Neural cell (in vitro differentiated cells): ENCODE measurements at regions not wholly inside any gene's neighbourhood (a gene's known extent, or its start where the extent isn't known, plus 50 kb on each side); places are given as distances from the start of the nearest gene placed in this dataset.

Source experiments
- H2AFZ ChIP-seq: fragments of 200-600, 300-800 bp; sonication (generic), shearing (Covaris generic); 2 replicates; pipeline ENCODE4 v1.6.0; 2014; ENCODE audit warnings: low read depth, mild to moderate bottlenecking, antibody characterized with exemption, low read length, moderate library complexity
- H3F3A ChIP-seq: fragments of 200-600 bp; shearing (Covaris generic); 2 replicates; pipeline ENCODE4 v1.6.1; 2016; ENCODE audit warnings: mild to moderate bottlenecking, moderate library complexity, mixed read lengths, antibody characterized with exemption, low read length; ENCODE audit not compliant: insufficient read depth, poor library complexity, severe bottlenecking
- H3K27ac ChIP-seq: fragments of 200-600, 300-800 bp; sonication (generic), shearing (Covaris generic); 2 replicates; pipeline ENCODE4 v1.5.1; 2014; ENCODE audit warnings: mild to moderate bottlenecking, low read length, moderate library complexity
- H3K27me3 ChIP-seq: fragments of 300-800, 200-600 bp; sonication (generic), shearing (Covaris generic); 2 replicates; pipeline ENCODE4 v1.6.0; 2014; ENCODE audit warnings: mild to moderate bottlenecking, low read depth, low read length, moderate library complexity; ENCODE audit not compliant: insufficient read depth
- H3K36me3 ChIP-seq: fragments of 300-800, 200-600 bp; sonication (generic), shearing (Covaris generic); 2 replicates; pipeline ENCODE4 v1.5.1; 2014; ENCODE audit warnings: mild to moderate bottlenecking, antibody characterized with exemption, low read length, moderate library complexity; ENCODE audit not compliant: insufficient read depth
- H3K4me2 ChIP-seq: fragments of 300-800, 200-600 bp; sonication (generic), shearing (Covaris generic); 2 replicates; pipeline ENCODE4 v1.6.0; 2014; ENCODE audit warnings: mild to moderate bottlenecking, low read length
- H3K4me3 ChIP-seq: fragments of 300-800, 200-600 bp; sonication (generic), shearing (Covaris generic); 2 replicates; pipeline ENCODE4 v1.5.1; 2014; ENCODE audit warnings: mild to moderate bottlenecking, low read length, moderate library complexity
- H3K79me2 ChIP-seq: fragments of 200-600 bp; shearing (Covaris generic); replicated peaks from 2 replicates; pipeline ENCODE4 v1.6.0; 2014; ENCODE audit warnings: mild to moderate bottlenecking, low read length, moderate library complexity; ENCODE audit not compliant: insufficient read depth
- H3K9ac ChIP-seq: fragments of 300-800, 200-600 bp; sonication (generic), shearing (Covaris generic); 2 replicates; pipeline ENCODE4 v1.6.1; 2016; ENCODE audit warnings: mild to moderate bottlenecking, low read length, mixed read lengths
- H3K9me2 ChIP-seq: fragments of 200-600 bp; shearing (Covaris generic); 2 replicates; pipeline ENCODE4 v1.6.1; 2016; ENCODE audit warnings: mild to moderate bottlenecking, low read length, mixed read lengths; ENCODE audit not compliant: insufficient read depth
- H3K9me3 ChIP-seq: fragments of 200-600, 300-800 bp; sonication (generic), shearing (Covaris generic); 2 replicates; pipeline ENCODE4 v1.6.1; 2016; ENCODE audit warnings: mild to moderate bottlenecking, mixed run types, low read length, moderate library complexity, mixed read lengths
- H4K20me1 ChIP-seq: fragments of 200-600 bp; shearing (Covaris generic); 2 replicates; pipeline ENCODE4 v1.6.1; 2016; ENCODE audit warnings: mild to moderate bottlenecking, mixed run types; ENCODE audit not compliant: insufficient read depth
- CTCF ChIP-seq: fragments of 450-650 bp; IDR thresholded peaks from 2 replicates; pipeline ENCODE4 v1.5.1; 2014; ENCODE audit warnings: antibody characterized with exemption, mild to moderate bottlenecking, moderate library complexity; ENCODE audit not compliant: poor library complexity, severe bottlenecking
- EP300 ChIP-seq: fragments of 450-650 bp; conservative IDR thresholded peaks from 2 replicates; pipeline ENCODE4 v1.6.1; 2014; ENCODE audit warnings: antibody characterized with exemption, mild to moderate bottlenecking, moderate library complexity; ENCODE audit not compliant: poor library complexity, severe bottlenecking
- EZH2 ChIP-seq: fragments of 200-600, 300-800 bp; shearing (Covaris generic), sonication (generic); IDR thresholded peaks from 2 replicates; pipeline ENCODE4 v1.6.1; 2014; ENCODE audit warnings: antibody characterized with exemption, low read length, borderline replicate concordance, mild to moderate bottlenecking; ENCODE audit not compliant: insufficient read depth, poor library complexity, severe bottlenecking
- MXI1 ChIP-seq: fragments of 450-650 bp; conservative IDR thresholded peaks from 2 replicates; pipeline ENCODE4 v1.6.1; 2014; ENCODE audit warnings: antibody characterized with exemption, mild to moderate bottlenecking; ENCODE audit not compliant: poor library complexity, severe bottlenecking
- POLR2AphosphoS5 ChIP-seq: IDR thresholded peaks from 2 replicates; pipeline ENCODE4 v1.6.1; 2012
- RAD21 ChIP-seq: fragments of 450-650 bp; conservative IDR thresholded peaks from 2 replicates; pipeline ENCODE4 v1.6.1; 2014; ENCODE audit warnings: antibody characterized with exemption, mild to moderate bottlenecking, moderate library complexity
- REST ChIP-seq: IDR thresholded peaks from 2 replicates; pipeline ENCODE4 v1.6.1; 2012; ENCODE audit warnings: borderline replicate concordance
- SMC3 ChIP-seq: fragments of 450-650 bp; conservative IDR thresholded peaks from 2 replicates; pipeline ENCODE4 v1.6.1; 2014; ENCODE audit warnings: antibody characterized with exemption, mild to moderate bottlenecking, moderate library complexity; ENCODE audit not compliant: poor library complexity
- TAF1 ChIP-seq: IDR thresholded peaks from 2 replicates; pipeline ENCODE4 v1.6.1; 2012; ENCODE audit warnings: low read depth

DNA sequence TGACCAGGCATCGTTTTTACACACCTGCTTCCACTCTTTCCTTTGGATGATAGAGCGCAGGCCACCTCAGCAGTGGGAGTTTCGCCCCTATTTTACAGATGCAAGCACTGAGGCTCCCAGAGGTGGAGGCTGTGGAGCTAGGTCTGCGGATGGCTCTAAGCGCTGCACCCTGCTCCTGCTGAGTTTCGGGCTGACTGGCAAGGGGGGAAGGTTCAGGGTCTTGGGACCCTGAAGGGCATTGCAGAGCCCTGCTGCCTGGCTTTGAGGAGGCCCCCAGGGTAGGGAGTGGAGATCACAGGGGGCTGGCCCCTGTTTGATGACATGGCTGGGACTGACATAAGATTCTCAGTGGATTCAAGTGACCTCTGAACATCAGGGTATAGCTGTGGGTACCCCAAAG lies 62.8 kb upstream of the NKX1-1 start:
- H3K4me2 ChIP-seq, result no peak overlapping the region
- TF ChIP-seq POLR2AphosphoS5 (no peak), REST (no peak), SMC3 (no peak), EP300 (no peak), CTCF (no peak), EZH2 (no peak), TAF1 (no peak), MXI1 (no peak), RAD21 (no peak)
- no peak overlapping the region for H3K4me3 ChIP-seq
- no peaks in the 10 kb centered on the region for H3K36me3 ChIP-seq
- no peaks in the 10 kb centered on the region for H3K27me3 ChIP-seq
- no peaks in the 10 kb centered on the region for H4K20me1 ChIP-seq
- no peaks in the 10 kb centered on the region for H3K9me2 ChIP-seq
- H3K9me3 ChIP-seq, result peaks cover 4% of the 10 kb centered on the region
- no peak overlapping the region for H3K27ac ChIP-seq
- H3K9ac ChIP-seq, result no peak overlapping the region
- no peaks in the 10 kb centered on the region for H3K79me2 ChIP-seq
- H3F3A ChIP-seq, result no peaks in the 10 kb centered on the region
- H2AFZ ChIP-seq, result no peak overlapping the region

GRCh38 chr4:1467581-1468458 lies 61.6 kb upstream of the NKX1-1 start:
- H2AFZ ChIP-seq, result no peak overlapping the region
- TF ChIP-seq REST, result no peak
- no peak for TF ChIP-seq MXI1
- no peak for TF ChIP-seq SMC3
- no peak for TF ChIP-seq RAD21
- no peak for TF ChIP-seq EZH2
- no peak for TF ChIP-seq TAF1
- TF ChIP-seq EP300, result no peak
- TF ChIP-seq CTCF, result no peak
- TF ChIP-seq POLR2AphosphoS5, result no peak
- H3K79me2 ChIP-seq, result no peaks in the 10 kb centered on the region
- H4K20me1 ChIP-seq, result no peaks in the 10 kb centered on the region
- H3K4me2 ChIP-seq, result no peak overlapping the region
- no peak overlapping the region for H3K27ac ChIP-seq
- no peaks in the 10 kb centered on the region for H3K27me3 ChIP-seq
- H3K9me3 ChIP-seq, result peaks cover 4% of the 10 kb centered on the region
- no peaks in the 10 kb centered on the region for H3K9me2 ChIP-seq
- no peaks in the 10 kb centered on the region for H3F3A ChIP-seq
- H3K9ac ChIP-seq, result no peak overlapping the region
- H3K36me3 ChIP-seq, result no peaks in the 10 kb centered on the region
- no peak overlapping the region for H3K4me3 ChIP-seq
